ENCODE measurements at regions not wholly inside any gene's neighbourhood (a gene's known extent, or its start where the extent isn't known, plus 50 kb on each side); places are given as distances from the start of the nearest gene placed in this dataset.

DNA sequence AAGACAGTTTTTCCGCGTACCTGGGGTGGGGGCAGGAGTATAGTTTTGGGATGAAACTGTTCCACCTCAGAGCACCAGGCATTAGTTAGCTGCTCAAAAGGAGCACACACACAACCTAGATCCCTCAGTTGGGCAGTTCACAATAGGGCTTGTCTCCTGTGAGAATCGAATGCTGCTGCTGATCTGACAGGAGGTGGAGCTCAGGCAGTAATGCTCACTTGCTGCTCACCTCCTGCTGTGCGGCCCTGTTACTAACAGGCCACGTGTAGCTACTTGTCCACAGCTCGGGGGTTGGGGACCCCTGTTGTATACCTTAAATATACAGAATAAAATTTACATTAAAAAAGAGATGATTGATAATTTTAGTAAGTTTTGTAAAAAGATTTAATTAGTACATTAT, 191.5 kb downstream of the SLC7A11 start:
- no peak for TF ChIP-seq POLR2A (IDR thresholded peaks at IDR 0.05)
- TF ChIP-seq, protein P1, sequence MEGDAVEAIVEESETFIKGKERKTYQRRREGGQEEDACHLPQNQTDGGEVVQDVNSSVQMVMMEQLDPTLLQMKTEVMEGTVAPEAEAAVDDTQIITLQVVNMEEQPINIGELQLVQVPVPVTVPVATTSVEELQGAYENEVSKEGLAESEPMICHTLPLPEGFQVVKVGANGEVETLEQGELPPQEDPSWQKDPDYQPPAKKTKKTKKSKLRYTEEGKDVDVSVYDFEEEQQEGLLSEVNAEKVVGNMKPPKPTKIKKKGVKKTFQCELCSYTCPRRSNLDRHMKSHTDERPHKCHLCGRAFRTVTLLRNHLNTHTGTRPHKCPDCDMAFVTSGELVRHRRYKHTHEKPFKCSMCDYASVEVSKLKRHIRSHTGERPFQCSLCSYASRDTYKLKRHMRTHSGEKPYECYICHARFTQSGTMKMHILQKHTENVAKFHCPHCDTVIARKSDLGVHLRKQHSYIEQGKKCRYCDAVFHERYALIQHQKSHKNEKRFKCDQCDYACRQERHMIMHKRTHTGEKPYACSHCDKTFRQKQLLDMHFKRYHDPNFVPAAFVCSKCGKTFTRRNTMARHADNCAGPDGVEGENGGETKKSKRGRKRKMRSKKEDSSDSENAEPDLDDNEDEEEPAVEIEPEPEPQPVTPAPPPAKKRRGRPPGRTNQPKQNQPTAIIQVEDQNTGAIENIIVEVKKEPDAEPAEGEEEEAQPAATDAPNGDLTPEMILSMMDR (IDR thresholded peaks at IDR 0.05 in 8 of 11, conservative IDR thresholded peaks at IDR 0.05 in 3 of 11) = no peak
